ENCODE measurements at regions not wholly inside any gene's neighbourhood (a gene's known extent, or its start where the extent isn't known, plus 50 kb on each side); places are given as distances from the start of the nearest gene placed in this dataset.

DNA sequence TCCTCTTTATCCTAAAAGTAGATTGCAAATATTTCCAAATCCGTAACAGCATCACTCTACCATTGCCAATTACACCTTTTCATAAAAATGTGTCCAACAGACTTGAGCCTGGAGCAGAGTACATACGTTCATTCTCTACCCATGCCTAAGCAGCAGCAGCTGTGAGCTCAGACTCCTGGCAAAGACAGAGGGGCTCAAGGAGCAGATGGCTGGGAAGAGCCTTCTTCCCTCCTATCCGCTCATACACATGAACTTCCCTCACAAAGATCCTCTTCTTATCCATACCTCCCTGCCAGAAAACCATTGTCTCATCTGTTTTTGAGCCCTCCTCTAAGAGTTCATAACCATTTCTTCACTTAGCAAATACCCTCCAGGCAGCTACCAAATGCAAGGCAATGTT, 164.3 kb upstream of the ARL4C start (continued):
- no peak for TF ChIP-seq SUPT20H (IDR thresholded peaks at IDR 0.05; ENCODE audit: borderline replicate concordance, control insufficient read depth, low read depth, low read length)
- no peak for TF ChIP-seq MYC (IDR thresholded peaks at IDR 0.05; ENCODE audit: insufficient read depth, insufficient read length, insufficient replicate concordance, low read length, severe bottlenecking)
- TF ChIP-seq, protein P1, sequence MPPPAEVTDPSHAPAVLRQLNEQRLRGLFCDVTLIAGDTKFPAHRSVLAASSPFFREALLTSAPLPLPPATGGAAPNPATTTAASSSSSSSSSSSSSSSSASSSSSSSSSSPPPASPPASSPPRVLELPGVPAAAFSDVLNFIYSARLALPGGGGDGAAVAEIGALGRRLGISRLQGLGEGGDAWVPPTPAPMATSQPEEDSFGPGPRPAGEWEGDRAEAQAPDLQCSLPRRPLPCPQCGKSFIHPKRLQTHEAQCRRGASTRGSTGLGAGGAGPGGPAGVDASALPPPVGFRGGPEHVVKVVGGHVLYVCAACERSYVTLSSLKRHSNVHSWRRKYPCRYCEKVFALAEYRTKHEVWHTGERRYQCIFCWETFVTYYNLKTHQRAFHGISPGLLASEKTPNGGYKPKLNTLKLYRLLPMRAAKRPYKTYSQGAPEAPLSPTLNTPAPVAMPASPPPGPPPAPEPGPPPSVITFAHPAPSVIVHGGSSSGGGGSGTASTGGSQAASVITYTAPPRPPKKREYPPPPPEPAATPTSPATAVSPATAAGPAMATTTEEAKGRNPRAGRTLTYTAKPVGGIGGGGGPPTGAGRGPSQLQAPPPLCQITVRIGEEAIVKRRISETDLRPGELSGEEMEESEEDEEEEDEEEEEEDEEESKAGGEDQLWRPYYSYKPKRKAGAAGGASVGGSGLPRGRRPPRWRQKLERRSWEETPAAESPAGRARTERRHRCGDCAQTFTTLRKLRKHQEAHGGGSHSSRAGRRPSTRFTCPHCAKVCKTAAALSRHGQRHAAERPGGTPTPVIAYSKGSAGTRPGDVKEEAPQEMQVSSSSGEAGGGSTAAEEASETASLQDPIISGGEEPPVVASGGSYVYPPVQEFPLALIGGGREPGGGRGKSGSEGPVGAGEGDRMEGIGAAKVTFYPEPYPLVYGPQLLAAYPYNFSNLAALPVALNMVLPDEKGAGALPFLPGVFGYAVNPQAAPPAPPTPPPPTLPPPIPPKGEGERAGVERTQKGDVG (CRISPR knock-in tag; IDR thresholded peaks at IDR 0.05), result no peak
- no peak for TF ChIP-seq SMAD5 (IDR thresholded peaks at IDR 0.05; ENCODE audit: low read depth)
- TF ChIP-seq, protein P2, sequence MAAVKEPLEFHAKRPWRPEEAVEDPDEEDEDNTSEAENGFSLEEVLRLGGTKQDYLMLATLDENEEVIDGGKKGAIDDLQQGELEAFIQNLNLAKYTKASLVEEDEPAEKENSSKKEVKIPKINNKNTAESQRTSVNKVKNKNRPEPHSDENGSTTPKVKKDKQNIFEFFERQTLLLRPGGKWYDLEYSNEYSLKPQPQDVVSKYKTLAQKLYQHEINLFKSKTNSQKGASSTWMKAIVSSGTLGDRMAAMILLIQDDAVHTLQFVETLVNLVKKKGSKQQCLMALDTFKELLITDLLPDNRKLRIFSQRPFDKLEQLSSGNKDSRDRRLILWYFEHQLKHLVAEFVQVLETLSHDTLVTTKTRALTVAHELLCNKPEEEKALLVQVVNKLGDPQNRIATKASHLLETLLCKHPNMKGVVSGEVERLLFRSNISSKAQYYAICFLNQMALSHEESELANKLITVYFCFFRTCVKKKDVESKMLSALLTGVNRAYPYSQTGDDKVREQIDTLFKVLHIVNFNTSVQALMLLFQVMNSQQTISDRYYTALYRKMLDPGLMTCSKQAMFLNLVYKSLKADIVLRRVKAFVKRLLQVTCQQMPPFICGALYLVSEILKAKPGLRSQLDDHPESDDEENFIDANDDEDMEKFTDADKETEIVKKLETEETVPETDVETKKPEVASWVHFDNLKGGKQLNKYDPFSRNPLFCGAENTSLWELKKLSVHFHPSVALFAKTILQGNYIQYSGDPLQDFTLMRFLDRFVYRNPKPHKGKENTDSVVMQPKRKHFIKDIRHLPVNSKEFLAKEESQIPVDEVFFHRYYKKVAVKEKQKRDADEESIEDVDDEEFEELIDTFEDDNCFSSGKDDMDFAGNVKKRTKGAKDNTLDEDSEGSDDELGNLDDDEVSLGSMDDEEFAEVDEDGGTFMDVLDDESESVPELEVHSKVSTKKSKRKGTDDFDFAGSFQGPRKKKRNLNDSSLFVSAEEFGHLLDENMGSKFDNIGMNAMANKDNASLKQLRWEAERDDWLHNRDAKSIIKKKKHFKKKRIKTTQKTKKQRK (IDR thresholded peaks at IDR 0.05; ENCODE audit: low read depth, low read length), result no peak
- TF ChIP-seq SP1 (IDR thresholded peaks at IDR 0.05; ENCODE audit: low read depth, low read length), result no peak

DNA sequence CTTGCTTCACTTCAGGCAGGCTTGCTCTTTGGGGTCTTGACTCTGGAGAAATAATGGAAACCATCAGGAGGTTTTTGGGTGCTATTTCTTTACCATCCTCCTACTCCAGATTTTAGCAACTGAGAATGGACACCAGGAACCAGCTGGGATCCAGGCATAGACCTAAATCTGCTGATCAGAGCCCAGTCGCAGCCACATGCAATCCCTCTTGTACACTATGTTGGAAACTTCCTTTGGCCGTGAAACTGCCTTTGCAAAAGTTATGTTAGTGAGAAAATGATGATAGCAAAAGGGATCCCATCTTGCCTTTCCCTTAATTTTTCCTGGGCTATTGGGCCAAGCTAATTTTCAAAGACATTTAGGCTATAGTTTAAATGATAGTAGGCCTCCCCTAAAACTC, 158.8 kb upstream of the ARL4C start:
- SMC1A ChIA-PET (ENCODE audit: uncharacterized antibody, unreplicated experiment), result no interaction called here
- CTCF ChIA-PET, result interaction anchor here (1.2 kb wide), 1 partner anchor 12 kb away, joined by 3 read pairs; no protein-coding TSS in a partner anchor
- no peak for TF ChIP-seq GABPA (IDR thresholded peaks at IDR 0.05; ENCODE audit: low read depth)
- TF ChIP-seq TCF3 (IDR thresholded peaks at IDR 0.05; ENCODE audit: borderline replicate concordance, insufficient read depth, low read depth, low read length), result no peak
- TF ChIP-seq IRF4 (IDR thresholded peaks at IDR 0.05; ENCODE audit: low read depth, low read length), result no peak
- no peak for TF ChIP-seq EGR1 (IDR thresholded peaks at IDR 0.05; ENCODE audit: borderline replicate concordance in 1 of 2, low read depth in 2 of 2, low read length in 2 of 2)
- TF ChIP-seq RBBP5 (conservative IDR thresholded peaks at IDR 0.05), result no peak
- TF ChIP-seq NR2F1 (conservative IDR thresholded peaks at IDR 0.05), result no peak
- TF ChIP-seq NFYB (IDR thresholded peaks at IDR 0.05; ENCODE audit: insufficient read depth, low read depth, low read length), result no peak
- TF ChIP-seq YBX1 (IDR thresholded peaks at IDR 0.05), result no peak
- no peak overlapping the region for H3K4me3 ChIP-seq
- H2AFZ ChIP-seq (ENCODE audit: control insufficient read depth, low read depth, low read length), result no peak overlapping the region
- no peak for FAIRE-seq
- no TSS peak for BruUV-seq (replicated peaks)
- no peaks in the 10 kb centered on the region for H3K4me1 ChIP-seq (ENCODE audit: control insufficient read depth, insufficient read depth, low read length)
- H4K20me1 ChIP-seq (ENCODE audit: control insufficient read depth, insufficient read depth), result no peaks in the 10 kb centered on the region
- no peak for DNase-seq (ENCODE audit: low read depth, low spot score)
- 19% methylated on average over 2 of the region's 2 CpGs for WGBS (ENCODE audit: insufficient coverage, insufficient replicate concordance, low lambda C conversion rate, missing lambda C conversion rate)
- H3K27ac ChIP-seq (ENCODE audit: control insufficient read depth, insufficient read depth), result no peak overlapping the region
- no peaks in the 10 kb centered on the region for H3K27me3 ChIP-seq (replicated peaks in 1 of 2; ENCODE audit: control insufficient read depth in 2 of 2, insufficient read depth in 2 of 2, low read length in 1 of 2)
- no peaks in the 10 kb centered on the region for H3K9me3 ChIP-seq (replicated peaks; ENCODE audit: control insufficient read depth, insufficient read depth, low read length)
- in situ Hi-C loops (cut with MboI) (no loop called here), intact Hi-C loops (cut with micrococcal nuclease; ENCODE audit: unreplicated experiment) (no loop called here)
- no peak overlapping the region for H3K4me2 ChIP-seq (ENCODE audit: control insufficient read depth, insufficient read depth)
- no peaks in the 10 kb centered on the region for H3K79me2 ChIP-seq (ENCODE audit: control insufficient read depth, insufficient read depth, low read length)
- RAD21 ChIA-PET (ENCODE audit: unreplicated experiment), result no interaction called here
- H3K9ac ChIP-seq (ENCODE audit: control insufficient read depth, insufficient read depth, low read length), result no peak overlapping the region
- no peaks in the 10 kb centered on the region for H3K36me3 ChIP-seq (ENCODE audit: control insufficient read depth in 2 of 2, insufficient read depth in 2 of 2, low read length in 1 of 2)
- POLR2A ChIA-PET, result no interaction called here
- no peak for ATAC-seq
